Keratinocyte (primary cell): ENCODE measurements at regions not wholly inside any gene's neighbourhood (a gene's known extent, or its start where the extent isn't known, plus 50 kb on each side); places are given as distances from the start of the nearest gene placed in this dataset.

Source experiments
- CTCF ChIP-seq, 3 experiments: IDR thresholded peaks in 1 of 3; conservative IDR thresholded peaks in 1 of 3; optimal IDR thresholded peaks in 1 of 3; 2 replicates in 2 of 3; 3 replicates in 1 of 3; pipeline versions ENCODE3 to v1.5.1; 2011; ENCODE audit warnings: low read length in 3 of 3, mild to moderate bottlenecking in 3 of 3, moderate library complexity in 2 of 3, control low read depth in 1 of 3, inconsistent platforms in 1 of 3; ENCODE audit not compliant: insufficient read depth in 2 of 3; ENCODE audit errors: extremely low read depth in 1 of 3
- EZH2 ChIP-seq: IDR thresholded peaks from one replicate; pipeline ENCODE4 v1.6.1; 2012; ENCODE audit warnings: inconsistent platforms, mild to moderate bottlenecking, low read length, moderate library complexity

DNA sequence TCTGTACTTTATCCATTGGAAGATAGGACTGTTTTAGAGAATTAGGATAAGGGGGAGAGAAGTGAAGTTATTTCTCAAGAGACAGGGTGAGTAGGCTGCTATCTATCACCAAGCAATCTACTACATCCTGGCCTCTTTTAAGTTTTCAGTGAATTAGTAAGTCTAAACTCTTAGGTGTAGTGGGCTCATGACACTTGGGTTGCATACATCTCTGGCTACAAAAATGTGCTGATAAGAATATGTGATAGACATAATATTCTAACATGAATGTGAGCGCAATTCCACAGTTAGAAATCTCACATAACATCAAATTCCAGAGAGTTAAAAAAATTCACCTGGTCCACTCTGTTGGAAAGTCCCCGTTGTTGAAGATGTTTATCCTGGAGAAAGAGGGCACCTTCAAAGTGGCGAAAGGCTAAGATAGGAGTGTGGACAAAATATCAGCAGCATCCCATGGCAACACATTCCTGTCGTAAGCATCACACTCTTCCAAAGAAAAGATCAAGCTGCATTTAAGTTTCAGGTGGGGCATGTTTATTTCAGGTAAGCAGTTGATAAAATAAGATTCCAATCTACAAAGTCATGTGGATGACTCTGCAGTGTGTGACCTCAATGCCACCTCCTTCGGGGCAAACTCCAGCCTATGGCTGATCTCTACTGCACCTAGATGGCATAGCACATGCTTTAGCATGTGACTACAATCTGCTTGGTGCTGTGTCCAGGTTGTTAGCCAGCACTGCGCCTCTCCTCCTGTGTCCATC lies 111.7 kb upstream of the NEDD9 start:
- no peak for TF ChIP-seq EZH2
- peak in 1 of 3 experiments; percentile 48 for TF ChIP-seq CTCF (optimal IDR thresholded peaks at IDR 0.05 in 1 of 3, IDR thresholded peaks at IDR 0.05 in 1 of 3, conservative IDR thresholded peaks at IDR 0.05 in 1 of 3; ENCODE audit: extremely low read depth in 1 of 3, insufficient read depth in 2 of 3, low read length in 3 of 3)
